GM21529 (cell line): ENCODE measurements at regions not wholly inside any gene's neighbourhood (a gene's known extent, or its start where the extent isn't known, plus 50 kb on each side); places are given as distances from the start of the nearest gene placed in this dataset.
"Not testable (repeated sequence)": the region's sequence is repeated elsewhere in the genome, so short reads cannot be mapped to it uniquely, and the experiment has no call there.

Source experiments
- ATAC-seq: cut with Tn5 transposase; IDR thresholded peaks from one replicate; pipeline ENCODE4 v1.9.1; 2021; ENCODE audit not compliant: unreplicated experiment

DNA sequence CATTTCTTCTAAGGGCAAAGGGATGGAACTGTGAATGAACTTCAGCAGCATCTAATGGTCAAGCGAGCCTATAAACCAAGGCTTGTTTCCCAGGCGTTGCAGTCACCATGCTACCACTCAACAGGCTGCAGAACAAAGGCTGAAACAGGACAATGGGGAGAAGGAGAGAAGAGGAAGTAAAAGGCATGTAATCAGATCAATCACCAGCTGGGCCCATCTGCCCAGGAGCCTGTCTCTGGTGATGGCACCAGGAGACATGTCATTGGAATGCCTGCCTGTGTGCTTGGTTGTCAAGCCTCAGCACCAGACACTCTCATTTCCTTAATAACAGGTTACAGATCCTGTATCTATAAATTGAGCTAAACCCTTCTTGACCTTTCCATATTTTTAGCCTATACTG, 81.7 kb upstream of the UMPS start:
- no peak for ATAC-seq

DNA sequence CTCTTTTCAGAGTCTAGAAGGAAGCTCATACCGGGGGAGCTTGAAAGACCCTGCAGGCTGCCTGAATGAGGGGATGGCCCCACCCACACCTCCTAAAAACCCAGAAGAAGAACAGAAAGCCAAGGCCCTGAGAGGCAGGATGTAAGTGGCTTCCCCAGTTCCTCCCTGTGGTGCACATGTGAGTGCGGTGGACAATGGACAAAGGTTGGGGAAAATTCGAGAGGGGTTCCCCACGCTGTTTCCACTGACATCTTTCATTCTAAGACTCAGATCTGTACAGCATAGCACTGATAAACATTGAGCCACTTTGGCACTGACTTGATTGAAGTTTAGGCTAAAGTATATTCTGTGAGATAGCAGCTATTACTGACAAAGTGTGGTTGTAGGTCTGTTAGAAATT, 79.5 kb upstream of the UMPS start:
- peak; percentile 69 for ATAC-seq

GRCh38 chr3:124651416-124651815, 78.8 kb upstream of the UMPS start:
- not testable (repeated sequence) for ATAC-seq

GRCh38 chr3:124652009-124652408, 78.2 kb upstream of the UMPS start:
- no peak for ATAC-seq

DNA sequence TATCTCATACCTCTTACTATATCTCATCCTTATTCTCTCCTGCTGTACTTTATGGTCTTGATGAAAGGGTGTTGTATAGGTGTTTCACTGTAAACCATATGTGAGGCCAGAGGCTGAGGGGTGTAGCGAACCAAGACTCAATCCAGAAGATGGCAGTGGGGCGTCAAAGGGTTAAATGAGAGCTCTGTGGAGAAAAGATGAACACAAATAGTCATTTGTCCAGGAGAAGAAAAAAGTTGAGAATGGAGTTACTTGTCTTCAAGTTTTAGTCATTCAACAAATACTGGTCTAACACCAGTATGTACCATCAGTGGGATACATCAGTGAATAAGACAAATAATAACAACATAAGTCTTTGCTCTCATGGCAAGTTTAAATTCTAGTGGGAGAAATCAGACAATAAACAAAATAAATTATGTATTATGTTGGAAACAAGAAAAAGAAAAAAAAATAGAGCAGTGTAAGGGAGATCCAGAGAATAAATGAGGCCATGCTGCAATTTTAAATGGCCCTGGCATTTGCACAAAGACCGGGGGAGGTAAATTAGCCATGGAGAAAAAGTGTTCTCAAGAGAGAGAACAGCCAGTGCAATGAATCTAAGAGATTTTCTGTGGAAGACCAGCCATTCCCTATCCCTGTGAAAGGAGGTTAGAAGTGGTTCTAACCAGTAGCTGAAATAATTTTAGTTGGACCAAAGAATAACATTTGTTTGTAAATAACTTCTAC, 77.0 kb upstream of the UMPS start:
- ATAC-seq, result no peak

- ATAC-seq, result no peak
Measured at GRCh38 chr3:124653797-124654469, 76.3 kb upstream of the UMPS start.

GRCh38 chr3:124654470-124654845, 75.8 kb upstream of the UMPS start:
- no peak for ATAC-seq

- no peak for ATAC-seq
Measured at GRCh38 chr3:124656531-124656930, 73.7 kb upstream of the UMPS start.

DNA sequence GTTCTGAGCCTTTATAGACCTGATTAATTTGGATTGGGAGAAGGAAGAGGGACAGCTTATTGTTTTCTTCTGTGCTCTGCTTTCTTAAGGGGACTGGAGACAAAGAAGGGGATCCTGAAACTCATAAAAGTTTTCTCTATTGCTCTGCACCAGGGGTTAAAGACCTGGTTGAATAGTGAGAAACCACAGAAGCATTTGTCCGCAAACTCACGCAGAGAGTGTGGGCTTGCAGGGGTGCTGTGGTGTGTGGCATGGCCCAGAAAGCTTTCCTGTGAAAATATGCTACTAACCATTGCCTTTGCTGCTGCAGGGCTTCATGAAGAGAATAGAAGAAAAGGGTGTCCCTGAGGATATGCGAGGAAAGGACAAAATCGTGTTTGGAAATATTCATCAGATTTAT, 73.1 kb upstream of the UMPS start:
- no peak for ATAC-seq

DNA sequence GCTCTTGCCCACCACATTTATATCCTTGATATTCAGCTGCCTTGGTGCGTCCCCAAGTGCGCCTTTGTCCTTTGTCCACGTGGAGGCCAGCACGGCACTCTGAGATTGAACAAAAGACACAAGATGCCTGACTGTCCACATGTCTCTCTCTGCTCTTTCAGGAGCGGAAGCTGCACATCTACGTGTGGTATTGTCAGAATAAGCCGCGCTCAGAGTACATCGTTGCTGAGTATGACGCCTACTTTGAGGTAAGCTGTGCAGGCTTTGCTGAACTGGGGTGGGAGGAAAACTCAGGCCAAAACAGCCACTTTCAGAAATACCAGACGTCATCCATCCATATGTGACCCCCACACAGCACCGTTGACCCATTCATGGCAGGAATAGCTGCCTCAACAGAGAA, 72.0 kb upstream of the UMPS start:
- no peak for ATAC-seq

GRCh38 chr3:124659175-124659574, 71.1 kb upstream of the UMPS start:
- ATAC-seq, result no peak

GRCh38 chr3:124660599-124660998, 69.7 kb upstream of the UMPS start:
- ATAC-seq, result no peak

- ATAC-seq, result no peak
Measured at GRCh38 chr3:124663690-124664089, 66.6 kb upstream of the UMPS start.

DNA sequence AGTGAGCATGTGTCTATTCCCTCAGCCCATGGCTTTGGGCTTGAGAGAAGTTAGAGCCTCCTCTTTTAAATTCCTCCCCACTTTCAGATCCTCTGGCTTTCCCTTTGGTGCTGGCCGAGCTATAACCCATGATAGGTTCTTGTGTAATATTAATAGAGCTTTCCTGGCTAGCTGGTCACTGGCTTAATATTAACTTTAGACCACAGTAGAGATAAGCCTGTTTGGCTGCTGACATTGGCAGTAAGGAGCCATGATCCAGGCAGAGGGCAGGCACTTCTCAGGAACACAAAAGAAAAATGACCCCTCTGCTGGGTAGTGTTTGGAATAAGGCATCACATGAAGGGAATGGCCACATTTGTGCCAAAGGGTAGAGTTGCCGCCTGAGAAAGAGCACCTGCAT, 65.4 kb upstream of the UMPS start:
- ATAC-seq, result no peak

DNA sequence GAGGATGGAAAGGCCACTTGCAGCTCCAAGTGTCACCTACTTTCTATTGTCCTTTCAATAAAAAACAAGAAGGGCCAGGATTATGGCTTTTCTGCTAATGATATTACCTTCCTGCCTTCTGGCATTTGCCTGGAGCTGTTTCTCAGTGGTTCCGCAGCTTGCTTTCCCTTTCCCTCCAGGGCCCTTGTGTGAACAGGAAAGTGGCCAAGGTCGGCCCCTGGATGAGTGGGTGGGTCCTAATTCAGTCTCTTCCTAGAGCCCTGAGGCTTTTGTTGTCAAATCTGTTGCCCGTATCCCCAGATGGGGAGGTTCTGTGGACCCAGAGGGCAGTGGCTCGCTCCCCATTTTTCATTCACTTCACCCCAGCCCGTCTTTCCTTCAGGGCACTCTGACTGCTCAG, 64.2 kb upstream of the UMPS start:
- ATAC-seq, result no peak

DNA sequence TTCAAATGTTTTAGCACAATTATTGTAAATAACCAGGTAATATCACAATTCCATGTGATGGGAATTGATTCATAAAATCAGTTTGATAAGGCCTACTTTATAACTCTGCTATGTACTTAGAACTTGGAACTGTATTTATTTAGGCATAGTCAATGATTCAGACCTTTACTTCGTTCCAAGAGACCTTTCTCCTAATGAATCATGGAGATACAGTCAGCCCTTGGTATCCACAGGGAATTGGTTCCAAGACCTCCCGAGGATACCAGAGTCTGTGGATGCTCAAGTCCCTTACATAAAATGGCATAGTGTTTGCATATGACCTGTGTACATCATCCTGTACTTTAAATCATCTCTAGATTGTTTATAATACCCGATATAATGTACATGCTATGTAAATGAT, 60.8 kb upstream of the UMPS start:
- no peak for ATAC-seq

- no peak for ATAC-seq
Measured at GRCh38 chr3:124671106-124671505, 59.1 kb upstream of the UMPS start.

DNA sequence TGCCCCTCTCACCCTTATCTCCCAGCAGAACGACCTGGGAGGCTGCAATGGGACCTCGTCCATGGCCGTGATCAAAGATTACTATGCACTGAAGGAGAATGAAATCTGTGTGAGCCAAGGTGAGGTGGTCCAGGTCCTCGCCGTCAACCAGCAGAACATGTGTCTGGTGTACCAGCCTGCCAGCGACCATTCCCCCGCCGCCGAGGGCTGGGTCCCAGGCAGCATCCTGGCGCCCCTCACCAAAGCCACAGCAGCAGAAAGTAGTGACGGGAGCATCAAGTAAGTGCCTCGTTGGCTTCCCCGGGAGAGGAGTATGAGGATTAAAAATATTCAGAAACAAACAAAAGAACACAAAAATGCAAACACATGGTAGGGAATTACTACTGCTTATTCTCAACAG, 55.9 kb upstream of the UMPS start:
- ATAC-seq, result no peak

GRCh38 chr3:124676236-124676635, 54.0 kb upstream of the UMPS start:
- ATAC-seq, result no peak

- ATAC-seq, result no peak
Measured at GRCh38 chr3:124679048-124679638, 51.1 kb upstream of the UMPS start.
